Lower leg skin (tissue), 4 donors: ENCODE measurements at regions not wholly inside any gene's neighbourhood (a gene's known extent, or its start where the extent isn't known, plus 50 kb on each side); places are given as distances from the start of the nearest gene placed in this dataset.

ENCODE experiments used
- DNase-seq, 2 donors: peaks; one replicate each; pipeline ENCODE4 v3.0.0-alpha.2; 2019; ENCODE audit warnings: low spot score in 2 of 2
- H3K4me3 ChIP-seq: fragments of 200-600 bp; sonication (generic); 2 replicates; pipeline ENCODE4 v1.5.1; 2017; ENCODE audit warnings: mild to moderate bottlenecking, low read depth; ENCODE audit not compliant: poor library complexity, severe bottlenecking
- CTCF ChIP-seq, 3 donors: fragments of 450-650 bp; IDR thresholded peaks; one replicate each; pipeline ENCODE4 v1.5.1; 2016; ENCODE audit warnings: antibody characterized with exemption in 3 of 3, mild to moderate bottlenecking in 3 of 3, moderate library complexity in 2 of 3
- POLR2A ChIP-seq, 2 donors: fragments of 450-650 bp; IDR thresholded peaks; one replicate each; pipeline ENCODE4 v1.6.1; 2016 to 2017; ENCODE audit warnings: antibody characterized with exemption in 2 of 2, mild to moderate bottlenecking in 1 of 2, moderate library complexity in 1 of 2
- WGBS, 2 donors: methylation state at CpG; one replicate each; pipeline ENCODE4 v1.1.5; 2018; 5-methylcytosine and 5-hydroxymethylcytosine counted together
- intact Hi-C: fragments of 100-400 bp; cut with DNase I; formaldehyde crosslinking; loops from one replicate; pipeline ENCODE4 v1.15.0; 2023; ENCODE audit warnings: low total_unique reads

DNA sequence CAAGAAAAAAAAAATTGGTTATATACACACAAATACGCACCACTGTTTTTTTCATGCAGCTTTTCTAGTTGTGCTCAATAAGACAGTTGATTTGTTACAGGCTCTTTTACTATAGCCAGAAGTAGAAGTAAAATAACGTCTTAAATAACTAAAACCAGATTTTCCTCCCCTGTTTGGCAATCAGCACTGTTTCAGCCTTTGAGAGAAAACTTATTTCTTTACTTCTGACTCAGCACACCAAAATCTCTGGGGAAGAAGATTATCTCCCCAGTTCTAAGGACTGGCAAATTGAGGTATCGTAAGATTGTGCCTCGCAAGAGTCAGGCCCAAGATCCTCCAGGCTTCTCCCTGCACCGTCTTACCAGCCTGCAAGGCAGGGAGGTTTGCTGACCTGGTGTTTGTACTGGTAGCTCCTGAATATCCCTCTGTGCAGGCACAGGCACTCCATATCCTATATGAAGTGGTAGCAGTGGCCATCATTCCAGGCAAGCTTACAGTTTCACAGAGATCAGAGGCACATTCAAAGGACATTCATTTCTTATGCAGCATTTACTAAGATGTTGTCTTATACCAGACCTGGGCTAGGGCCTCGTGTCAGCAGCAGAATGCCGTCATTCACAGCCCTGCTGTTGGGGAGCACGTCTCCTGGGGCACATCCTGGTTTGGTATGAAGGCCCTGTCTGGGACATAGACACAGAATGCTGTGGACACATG, 268.2 kb downstream of the ZNF536 start:
- no peak overlapping the region for H3K4me3 ChIP-seq
- 63 to 66% methylated on average over 8 of the region's 8 CpGs for WGBS, 2 donors
- TF ChIP-seq CTCF (IDR thresholded peaks at IDR 0.05) (no peak), POLR2A (IDR thresholded peaks at IDR 0.05) (no peak)
- no peak for DNase-seq
- intact Hi-C loops = no loop called here

GRCh38 chr19:30638889-30639288, 266.7 kb downstream of the ZNF536 start:
- WGBS, 2 donors = 92 to 94% methylated on average over 4 of the region's 4 CpGs
- intact Hi-C loops = no loop called here
- DNase-seq = no peak
- H3K4me3 ChIP-seq = no peak overlapping the region
- TF ChIP-seq POLR2A (IDR thresholded peaks at IDR 0.05) = no peak
- no peak for TF ChIP-seq CTCF (IDR thresholded peaks at IDR 0.05)

DNA sequence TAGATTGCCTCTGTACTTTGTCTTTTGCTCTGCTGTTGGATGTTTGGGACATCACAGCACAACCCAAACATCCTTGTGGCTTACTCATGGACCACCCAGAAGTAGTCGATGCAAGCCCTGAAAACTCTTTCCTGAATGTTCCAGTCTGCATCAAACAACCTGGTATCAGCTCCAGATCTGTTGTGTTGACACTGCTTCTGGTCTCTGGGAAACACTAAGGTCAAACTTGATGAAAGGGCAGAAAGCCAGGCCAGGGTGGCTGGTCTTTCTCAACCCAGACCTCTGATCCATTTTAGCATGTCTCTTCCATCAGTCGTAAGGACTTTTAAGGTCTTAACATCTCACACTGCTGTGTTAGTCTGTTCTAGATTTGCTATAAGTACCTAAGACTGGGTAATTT, 265.7 kb downstream of the ZNF536 start:
- no peak overlapping the region for H3K4me3 ChIP-seq
- TF ChIP-seq CTCF (IDR thresholded peaks at IDR 0.05) (no peak), POLR2A (IDR thresholded peaks at IDR 0.05) (no peak)
- intact Hi-C loops = no loop called here
- no peak for DNase-seq
- WGBS, 2 donors = 74 to 85% methylated on average over 2 of the region's 2 CpGs

- WGBS, 2 donors = 79 to 86% methylated on average over 18 to 20 of the region's 20 CpGs
- intact Hi-C loops = no loop called here
- H3K4me3 ChIP-seq = no peak overlapping the region
- no peak for DNase-seq
- no peak for TF ChIP-seq POLR2A (IDR thresholded peaks at IDR 0.05)
- TF ChIP-seq CTCF (IDR thresholded peaks at IDR 0.05) = no peak
Measured at GRCh38 chr19:30634996-30635975, 263.1 kb downstream of the ZNF536 start.

- H3K4me3 ChIP-seq = no peak overlapping the region
- intact Hi-C loops = no loop called here
- no peak for DNase-seq
- TF ChIP-seq POLR2A (IDR thresholded peaks at IDR 0.05) = no peak
- WGBS, 2 donors = 85 to 92% methylated on average over 19 of the region's 19 CpGs
Measured at GRCh38 chr19:30634131-30634830, 262.1 kb downstream of the ZNF536 start.

DNA sequence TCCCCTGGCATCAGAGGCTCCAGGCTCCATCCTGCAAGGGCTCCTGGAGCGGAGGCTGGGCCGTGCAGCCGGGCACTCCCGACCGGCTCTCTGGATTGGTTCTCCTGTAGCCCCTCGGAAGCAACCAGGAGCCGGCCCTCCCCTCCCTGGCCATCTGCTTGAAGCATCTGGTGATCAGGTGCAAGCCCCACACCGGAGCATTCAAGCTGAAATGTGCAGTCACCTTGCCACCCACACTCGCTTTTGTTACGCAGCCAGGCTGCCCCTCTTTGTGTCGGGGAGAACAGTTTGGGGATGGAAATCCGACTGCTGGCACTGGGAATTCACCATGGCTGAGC, 258.8 kb downstream of the ZNF536 start:
- DNase-seq = no peak
- intact Hi-C loops = no loop called here
- 82 to 88% methylated on average over 8 to 12 of the region's 12 CpGs for WGBS, 2 donors

More for the DNA sequence above, 258.8 kb downstream of the ZNF536 start:
- no peak for TF ChIP-seq CTCF (IDR thresholded peaks at IDR 0.05)
- no peak for TF ChIP-seq POLR2A (IDR thresholded peaks at IDR 0.05)
- H3K4me3 ChIP-seq = no peak overlapping the region
